Thoracic aorta (tissue), 2 donors: ENCODE measurements at regions not wholly inside any gene's neighbourhood (a gene's known extent, or its start where the extent isn't known, plus 50 kb on each side); places are given as distances from the start of the nearest gene placed in this dataset.

Experiments
- ATAC-seq: fragments of 150-250 bp; one replicate; pipeline ENCODE4 v1.8.0; 2017; ENCODE audit warnings: low read depth; ENCODE audit not compliant: insufficient number of reproducible peaks, low FRiP score
- DNase-seq: peaks from one replicate; pipeline ENCODE4 v3.0.0-alpha.2; 2020; ENCODE audit warnings: low spot score
- H3K27ac ChIP-seq, 2 donors: fragments of 200-600 bp; sonication (generic); 1 replicate in 1 of 2; 2 replicates in 1 of 2; pipeline ENCODE4 v1.5.1; 2016; ENCODE audit warnings: mild to moderate bottlenecking in 2 of 2, moderate library complexity in 2 of 2
- H3K27me3 ChIP-seq: fragments of 200-600 bp; sonication (generic); replicated peaks from 2 replicates; pipeline ENCODE4 v1.6.0; 2016; ENCODE audit warnings: mild to moderate bottlenecking; ENCODE audit not compliant: insufficient read depth
- H3K36me3 ChIP-seq: fragments of 200-600 bp; sonication (generic); one replicate; pipeline ENCODE4 v1.5.1; 2016
- H3K4me1 ChIP-seq, 2 donors: fragments of 200-600 bp; sonication (generic); 1 replicate in 1 of 2; 2 replicates in 1 of 2; pipeline versions ENCODE4 v1.5.1 to v1.6.0; 2016; ENCODE audit warnings: low read depth in 2 of 2, mild to moderate bottlenecking in 1 of 2; ENCODE audit not compliant: control insufficient read depth in 1 of 2
- H3K4me3 ChIP-seq: fragments of 200-600 bp; sonication (generic); 2 replicates; pipeline ENCODE4 v1.5.1; 2016; ENCODE audit warnings: mild to moderate bottlenecking
- H3K9me3 ChIP-seq: fragments of 200-600 bp; sonication (generic); 2 replicates; pipeline ENCODE4 v1.5.1; 2016
- TF ChIP-seq, protein P1 (sequence below): fragments of 200-600 bp; sonication (generic); IDR thresholded peaks from one replicate; pipeline ENCODE4 v1.5.1; 2019; ENCODE audit warnings: antibody characterized with exemption

DNA sequence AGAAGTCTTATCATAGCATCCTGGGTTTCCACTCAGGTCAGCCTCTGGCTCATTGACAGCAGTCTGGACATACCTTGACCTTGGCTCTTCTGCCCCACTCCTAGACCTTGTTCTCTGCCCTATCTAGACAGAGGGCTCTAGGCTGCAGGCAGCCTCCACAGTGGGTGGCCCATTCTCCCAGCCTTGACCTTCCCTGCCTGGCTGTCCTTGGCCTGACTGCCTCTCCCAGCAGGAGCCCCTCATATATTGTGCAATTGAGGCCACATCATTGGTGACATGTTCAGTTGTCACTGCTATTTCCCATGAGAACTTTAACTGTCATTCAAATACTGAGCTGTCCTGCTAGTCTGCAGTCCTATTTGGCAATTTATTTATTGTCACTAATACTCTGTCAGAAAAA lies 503.4 kb downstream of the PLXNA4 start:
- ATAC-seq = no peak
- no peak for DNase-seq
- TF ChIP-seq, protein P1, sequence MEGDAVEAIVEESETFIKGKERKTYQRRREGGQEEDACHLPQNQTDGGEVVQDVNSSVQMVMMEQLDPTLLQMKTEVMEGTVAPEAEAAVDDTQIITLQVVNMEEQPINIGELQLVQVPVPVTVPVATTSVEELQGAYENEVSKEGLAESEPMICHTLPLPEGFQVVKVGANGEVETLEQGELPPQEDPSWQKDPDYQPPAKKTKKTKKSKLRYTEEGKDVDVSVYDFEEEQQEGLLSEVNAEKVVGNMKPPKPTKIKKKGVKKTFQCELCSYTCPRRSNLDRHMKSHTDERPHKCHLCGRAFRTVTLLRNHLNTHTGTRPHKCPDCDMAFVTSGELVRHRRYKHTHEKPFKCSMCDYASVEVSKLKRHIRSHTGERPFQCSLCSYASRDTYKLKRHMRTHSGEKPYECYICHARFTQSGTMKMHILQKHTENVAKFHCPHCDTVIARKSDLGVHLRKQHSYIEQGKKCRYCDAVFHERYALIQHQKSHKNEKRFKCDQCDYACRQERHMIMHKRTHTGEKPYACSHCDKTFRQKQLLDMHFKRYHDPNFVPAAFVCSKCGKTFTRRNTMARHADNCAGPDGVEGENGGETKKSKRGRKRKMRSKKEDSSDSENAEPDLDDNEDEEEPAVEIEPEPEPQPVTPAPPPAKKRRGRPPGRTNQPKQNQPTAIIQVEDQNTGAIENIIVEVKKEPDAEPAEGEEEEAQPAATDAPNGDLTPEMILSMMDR = no peak
- H3K27ac ChIP-seq = no peak overlapping the region
- H3K4me3 ChIP-seq = no peak overlapping the region
- H3K27me3 ChIP-seq = no peaks in the 10 kb centered on the region
- H3K9me3 ChIP-seq = no peaks in the 10 kb centered on the region
- H3K4me1 ChIP-seq = peaks cover 0 to 5% of the 10 kb centered on the region in 2 donors
- no peaks in the 10 kb centered on the region for H3K36me3 ChIP-seq

DNA sequence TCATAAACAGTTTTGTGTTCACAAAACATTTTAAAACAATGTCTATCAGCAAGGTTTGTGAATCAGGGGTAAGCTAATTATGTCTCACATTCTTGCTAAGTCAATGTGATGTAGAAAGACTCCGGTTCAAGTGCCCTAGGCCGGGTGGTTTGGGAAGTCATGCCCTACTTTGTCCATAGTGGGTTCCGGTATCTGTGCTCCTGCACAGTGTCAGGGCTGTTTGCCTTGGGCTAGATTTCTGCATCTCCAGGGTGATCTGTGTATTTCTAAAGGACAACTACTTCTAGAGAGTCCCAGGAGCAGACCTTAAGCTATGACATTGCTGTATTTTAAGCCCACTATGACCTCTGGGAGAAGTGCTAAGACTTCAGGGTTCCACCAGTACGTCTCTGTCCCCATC lies 504.1 kb downstream of the PLXNA4 start:
- H3K27ac ChIP-seq = no peak overlapping the region

DNA sequence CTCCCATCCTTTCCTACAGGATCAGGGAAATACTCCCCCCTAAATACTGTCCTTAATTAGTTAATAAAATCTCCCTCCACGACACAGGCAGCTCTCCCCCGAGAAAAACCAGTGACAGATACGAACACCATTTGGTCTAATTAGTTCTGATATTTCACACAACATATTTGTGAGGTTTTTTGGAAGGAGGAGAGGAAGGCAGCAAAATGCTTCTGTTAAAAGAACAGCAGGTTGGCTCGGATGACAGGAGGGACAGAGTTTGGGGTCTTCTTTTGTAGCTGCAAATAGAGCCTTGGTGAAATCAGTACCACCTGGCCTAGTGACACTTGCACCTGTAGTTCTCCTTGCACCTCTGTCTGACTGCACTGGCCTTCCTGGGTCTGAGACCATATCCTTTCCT lies 507.0 kb downstream of the PLXNA4 start:
- peaks cover 10 to 36% of the 10 kb centered on the region in 2 donors for H3K4me1 ChIP-seq
- no peaks in the 10 kb centered on the region for H3K27me3 ChIP-seq
- H3K36me3 ChIP-seq = no peaks in the 10 kb centered on the region
- DNase-seq (no peak), ATAC-seq (no peak)
- H3K9me3 ChIP-seq = no peaks in the 10 kb centered on the region
- H3K27ac ChIP-seq = no peak overlapping the region
- TF ChIP-seq, protein P1 = no peak
- H3K4me3 ChIP-seq = no peak overlapping the region

More for the DNA sequence above, 504.1 kb downstream of the PLXNA4 start:
- Histone ChIP-seq H3K27me3 (no peaks in the 10 kb centered on the region), H3K4me3 (no peak overlapping the region), H3K36me3 (no peaks in the 10 kb centered on the region), H3K9me3 (no peaks in the 10 kb centered on the region), H3K4me1 (peaks cover 4 to 12% of the 10 kb centered on the region in 2 donors)
- DNase-seq = no peak
- TF ChIP-seq, protein P1 = no peak
- no peak for ATAC-seq

DNA sequence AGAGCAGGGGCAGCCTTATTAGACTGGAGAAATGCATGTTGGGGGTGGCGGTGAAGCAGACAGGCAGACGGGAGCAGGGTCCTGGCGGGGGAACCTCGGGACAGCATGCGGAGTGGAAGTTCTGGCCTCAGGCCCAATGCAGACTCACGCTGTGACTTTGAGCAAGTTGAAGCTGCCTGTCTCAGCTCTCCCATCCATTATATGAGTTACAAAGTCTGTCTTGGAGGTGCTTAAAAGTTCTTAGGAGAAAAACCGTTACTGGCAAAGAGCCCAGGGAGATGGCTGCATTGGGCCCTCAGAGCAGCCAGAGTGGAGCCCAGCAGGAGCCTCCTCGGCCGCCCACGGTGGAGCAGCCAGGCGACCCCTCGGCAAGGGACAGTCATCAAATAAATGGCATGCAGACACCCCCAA lies 509.5 kb downstream of the PLXNA4 start:
- Histone ChIP-seq H3K4me3 (peak overlapping the region; percentile 0), H3K4me1 (peaks cover 10 to 36% of the 10 kb centered on the region in 2 donors), H3K27ac (peak overlapping the region; percentile 87 to 89), H3K9me3 (no peaks in the 10 kb centered on the region), H3K27me3 (no peaks in the 10 kb centered on the region), H3K36me3 (no peaks in the 10 kb centered on the region)
- peak; percentile 33 for DNase-seq
- ATAC-seq = no peak
- TF ChIP-seq, protein P1 = no peak

DNA sequence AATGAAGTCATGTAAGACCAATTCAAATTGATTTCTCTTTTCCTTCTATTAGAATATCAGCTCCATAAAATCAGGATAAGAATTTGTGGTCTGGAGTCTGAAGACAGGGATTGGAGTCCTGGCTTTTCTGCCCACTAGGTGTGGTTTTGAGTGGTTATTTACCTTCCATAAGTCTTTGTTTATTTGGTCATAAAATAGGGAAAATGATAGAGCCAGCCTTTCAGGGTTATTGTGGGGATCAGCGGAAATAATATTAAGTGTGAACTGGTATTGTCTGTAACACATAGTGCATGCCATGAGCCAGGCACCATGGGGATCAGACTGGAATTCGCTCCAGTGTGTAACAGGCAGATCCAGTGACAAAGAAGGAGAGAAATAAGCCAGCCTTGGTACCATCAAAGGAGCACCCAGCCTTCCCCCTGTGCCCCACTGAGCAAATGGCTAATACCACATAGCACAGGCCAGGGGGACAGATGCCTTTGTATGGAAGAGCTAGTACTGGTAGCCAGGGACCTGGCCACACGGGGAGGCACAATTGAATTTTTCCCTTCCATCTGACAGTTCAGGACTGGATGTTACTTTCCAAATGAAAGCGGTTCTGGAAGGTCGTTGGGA lies 509.7 kb upstream of the PODXL start:
- Histone ChIP-seq H3K36me3 (no peaks in the 10 kb centered on the region), H3K27ac (peak overlapping the region; percentile 87 to 89), H3K4me3 (no peak overlapping the region), H3K4me1 (peaks cover 10 to 36% of the 10 kb centered on the region in 2 donors), H3K9me3 (no peaks in the 10 kb centered on the region), H3K27me3 (no peaks in the 10 kb centered on the region)
- DNase-seq = no peak
- TF ChIP-seq, protein P1 = no peak
- no peak for ATAC-seq
